Esophagus squamous epithelium (tissue), 5 donors: ENCODE measurements at regions not wholly inside any gene's neighbourhood (a gene's known extent, or its start where the extent isn't known, plus 50 kb on each side); places are given as distances from the start of the nearest gene placed in this dataset.

Source experiments
- DNase-seq: peaks from one replicate; lab custom pipeline; 2025; lab: John Stamatoyannopoulos, UW
- H3K27ac ChIP-seq, 4 donors: fragments of 200-600 bp; sonication (generic); one replicate each; pipeline ENCODE4 v1.5.1; 2016 to 2019; ENCODE audit warnings: mild to moderate bottlenecking in 1 of 4
- H3K27me3 ChIP-seq, 4 donors: fragments of 200-600 bp; sonication (generic); 1 replicate in 3 of 4; 2 replicates in 1 of 4; pipeline versions ENCODE4 v1.5.1 to v1.6.0; 2017 to 2021; ENCODE audit warnings: antibody characterized with exemption in 1 of 4
- H3K36me3 ChIP-seq, 3 donors: fragments of 200-600 bp; sonication (generic); one replicate each; pipeline ENCODE4 v1.5.1; 2016 to 2019
- H3K4me1 ChIP-seq, 3 donors: fragments of 200-600 bp; sonication (generic); one replicate each; pipeline ENCODE4 v1.5.1; 2017 to 2019
- H3K4me3 ChIP-seq, 4 donors: fragments of 200-600 bp; sonication (generic); 1 replicate in 3 of 4; 2 replicates in 1 of 4; pipeline ENCODE4 v1.5.1; 2016 to 2019; ENCODE audit warnings: mild to moderate bottlenecking in 2 of 4, moderate library complexity in 1 of 4
- H3K9me3 ChIP-seq, 3 donors: fragments of 200-600 bp; sonication (generic); one replicate each; pipeline ENCODE4 v1.5.1; 2016 to 2019
- CTCF ChIP-seq, 6 experiments: fragments of 450-650 bp in 4 of 6; fragments of 200-600 bp in 2 of 6; sonication (generic) in 2 of 6; IDR thresholded peaks; one replicate each; pipeline ENCODE4 v1.5.1; 2016 to 2019; ENCODE audit warnings: antibody characterized with exemption in 6 of 6, mild to moderate bottlenecking in 4 of 6, moderate library complexity in 4 of 6
- POLR2A ChIP-seq, 4 donors: fragments of 450-650 bp; IDR thresholded peaks; one replicate each; pipeline ENCODE4 v1.6.1; 2017; ENCODE audit warnings: antibody characterized with exemption in 4 of 4, mild to moderate bottlenecking in 4 of 4, moderate library complexity in 3 of 4
- WGBS, 2 donors: methylation state at CpG; one replicate each; pipeline ENCODE4 v1.1.5; 2018; 5-methylcytosine and 5-hydroxymethylcytosine counted together
- intact Hi-C: fragments of 100-400 bp; cut with DNase I; formaldehyde crosslinking; loops from one replicate; pipeline ENCODE4 v1.15.0; 2022
- donor health status: DM: yes; HTN: yes; CAD: no.

GRCh38 chr2:80930777-80931176 is 626.2 kb upstream of the LRRTM1 start:
- Histone ChIP-seq H3K4me1 (no peaks in the 10 kb centered on the region), H3K27me3 (no peaks in the 10 kb centered on the region), H3K36me3 (no peaks in the 10 kb centered on the region), H3K9me3 (peaks cover 0 to 21% (median 0%) of the 10 kb centered on the region in 3 donors), H3K27ac (no peak overlapping the region), H3K4me3 (no peak overlapping the region)
- 59 to 93% methylated on average over 1 of the region's 1 CpG for WGBS, 2 donors
- intact Hi-C loops, result no loop called here
- no peak for TF ChIP-seq POLR2A (IDR thresholded peaks at IDR 0.05)
- TF ChIP-seq CTCF (IDR thresholded peaks at IDR 0.05), result no peak
- no peak for DNase-seq

- Histone ChIP-seq H3K27me3 (no peaks in the 10 kb centered on the region), H3K4me1 (no peaks in the 10 kb centered on the region), H3K36me3 (no peaks in the 10 kb centered on the region), H3K4me3 (no peak overlapping the region), H3K9me3 (peaks cover 0 to 26% (median 0%) of the 10 kb centered on the region in 3 donors), H3K27ac (no peak overlapping the region)
- no peak for TF ChIP-seq CTCF (IDR thresholded peaks at IDR 0.05)
- DNase-seq, result no peak
- 57 to 62% methylated on average over 4 of the region's 4 CpGs for WGBS, 2 donors
- intact Hi-C loops, result no loop called here
Measured at GRCh38 chr2:80926168-80926567, 621.6 kb upstream of the LRRTM1 start.

- no peaks in the 10 kb centered on the region for H3K4me1 ChIP-seq
- no peak overlapping the region for H3K27ac ChIP-seq
- no peaks in the 10 kb centered on the region for H3K9me3 ChIP-seq
- no peaks in the 10 kb centered on the region for H3K27me3 ChIP-seq
- no peak for TF ChIP-seq POLR2A (IDR thresholded peaks at IDR 0.05)
- TF ChIP-seq CTCF (IDR thresholded peaks at IDR 0.05), result no peak
- intact Hi-C loops, result no loop called here
- H3K36me3 ChIP-seq, result no peaks in the 10 kb centered on the region
- no peak for DNase-seq
- 57% methylated on average over 7 of the region's 7 CpGs for WGBS, 2 donors
- H3K4me3 ChIP-seq, result no peak overlapping the region
Measured at GRCh38 chr2:80896576-80896975, 592.0 kb upstream of the LRRTM1 start.

GRCh38 chr2:80894486-80894885 is 589.9 kb upstream of the LRRTM1 start:
- intact Hi-C loops, result no loop called here
- TF ChIP-seq POLR2A (IDR thresholded peaks at IDR 0.05) (no peak), CTCF (IDR thresholded peaks at IDR 0.05) (no peak)
- Histone ChIP-seq H3K4me3 (no peak overlapping the region), H3K9me3 (no peaks in the 10 kb centered on the region), H3K27me3 (no peaks in the 10 kb centered on the region), H3K27ac (no peak overlapping the region), H3K4me1 (no peaks in the 10 kb centered on the region), H3K36me3 (no peaks in the 10 kb centered on the region)
- 64 to 73% methylated on average over 3 of the region's 3 CpGs for WGBS, 2 donors
- DNase-seq, result no peak

- DNase-seq, result no peak
- H3K4me3 ChIP-seq, result no peak overlapping the region
- H3K27ac ChIP-seq, result no peak overlapping the region
- WGBS, 2 donors, result 34 to 37% methylated on average over 2 of the region's 2 CpGs
- H3K36me3 ChIP-seq, result no peaks in the 10 kb centered on the region
- H3K4me1 ChIP-seq, result no peaks in the 10 kb centered on the region
- H3K9me3 ChIP-seq, result no peaks in the 10 kb centered on the region
- H3K27me3 ChIP-seq, result no peaks in the 10 kb centered on the region
- no peak for TF ChIP-seq POLR2A (IDR thresholded peaks at IDR 0.05)
- no peak for TF ChIP-seq CTCF (IDR thresholded peaks at IDR 0.05)
- intact Hi-C loops, result no loop called here
Measured at GRCh38 chr2:80893711-80894110, 589.2 kb upstream of the LRRTM1 start.
